NCI-H2196 (cell line): ENCODE measurements at regions not wholly inside any gene's neighbourhood (a gene's known extent, or its start where the extent isn't known, plus 50 kb on each side); places are given as distances from the start of the nearest gene placed in this dataset.
"Not testable (repeated sequence)": the region's sequence is repeated elsewhere in the genome, so short reads cannot be mapped to it uniquely, and the experiment has no call there.

Experiments
- DNase-seq: peaks from one replicate; lab custom pipeline; 2025; ENCODE audit not compliant: unreplicated experiment; lab: John Stamatoyannopoulos, UW

- DNase-seq: not testable (repeated sequence)
These were observed 541.0 kb downstream of the DCDC2C start for GRCh38 chr2:4244422-4244821.

GRCh38 chr2:4246364-4247131, 543.2 kb downstream of the DCDC2C start:
- no peak for DNase-seq

- no peak for DNase-seq
These were observed 544.4 kb downstream of the DCDC2C start for GRCh38 chr2:4247791-4248190.

- no peak for DNase-seq
These were observed 552.1 kb downstream of the DCDC2C start for GRCh38 chr2:4255491-4255890.

GRCh38 chr2:4256351-4256750, 553.0 kb downstream of the DCDC2C start:
- DNase-seq: no peak

- DNase-seq: peak; percentile 20
These were observed 555.2 kb downstream of the DCDC2C start for GRCh38 chr2:4258563-4258962.

GRCh38 chr2:4265936-4266335, 562.6 kb downstream of the DCDC2C start:
- DNase-seq: no peak

- no peak for DNase-seq
These were observed 566.5 kb downstream of the DCDC2C start for GRCh38 chr2:4269885-4270284.

- no peak for DNase-seq
These were observed 569.0 kb downstream of the DCDC2C start for GRCh38 chr2:4272261-4272858.

GRCh38 chr2:4278392-4278791, 575.0 kb downstream of the DCDC2C start:
- no peak for DNase-seq

- no peak for DNase-seq
These were observed 576.1 kb downstream of the DCDC2C start for GRCh38 chr2:4279431-4279830.

GRCh38 chr2:4291430-4291829, 588.1 kb downstream of the DCDC2C start:
- DNase-seq: no peak

GRCh38 chr2:4295680-4296079, 592.3 kb downstream of the DCDC2C start:
- no peak for DNase-seq

GRCh38 chr2:4300616-4301015, 597.2 kb downstream of the DCDC2C start:
- no peak for DNase-seq

- no peak for DNase-seq
These were observed 621.2 kb downstream of the DCDC2C start for GRCh38 chr2:4324531-4324930.

- DNase-seq: no peak
These were observed 633.5 kb downstream of the DCDC2C start for GRCh38 chr2:4336864-4337263.

GRCh38 chr2:4338345-4338744, 635.0 kb downstream of the DCDC2C start:
- no peak for DNase-seq

- no peak for DNase-seq
These were observed 637.2 kb downstream of the DCDC2C start for GRCh38 chr2:4340536-4340935.

- no peak for DNase-seq
These were observed 643.3 kb downstream of the DCDC2C start for GRCh38 chr2:4346628-4347027.

GRCh38 chr2:4353668-4354067, 650.3 kb downstream of the DCDC2C start:
- DNase-seq: no peak

- DNase-seq: no peak
These were observed 650.8 kb downstream of the DCDC2C start for GRCh38 chr2:4354164-4354563.

- no peak for DNase-seq
These were observed 651.3 kb downstream of the DCDC2C start for GRCh38 chr2:4354678-4355077.

- DNase-seq: no peak
These were observed 652.7 kb downstream of the DCDC2C start for GRCh38 chr2:4356109-4356508.
